ENCODE measurements at regions not wholly inside any gene's neighbourhood (a gene's known extent, or its start where the extent isn't known, plus 50 kb on each side); places are given as distances from the start of the nearest gene placed in this dataset.

GRCh38 chr16:86427433-86427851 is 82.9 kb upstream of the FOXF1 start:
- TF ChIP-seq CTCF (IDR thresholded peaks at IDR 0.05), result no peak
- no peak for TF ChIP-seq POLR2A (IDR thresholded peaks at IDR 0.05)
- DNase-seq, result no peak
- intact Hi-C loops (cut with DNase I; ENCODE audit: low total_unique reads), result no loop called here
- Histone ChIP-seq H3K36me3 (ENCODE audit: low read depth, missing control alignments) (no peaks in the 10 kb centered on the region), H3K27me3 (no peaks in the 10 kb centered on the region), H3K4me3 (no peak overlapping the region), H3K4me1 (no peaks in the 10 kb centered on the region), H3K27ac (no peak overlapping the region), H3K9me3 (no peaks in the 10 kb centered on the region)
- 56 to 69% methylated on average over 8 of the region's 8 CpGs for WGBS, 2 donors

- Histone ChIP-seq H3K4me1 (no peaks in the 10 kb centered on the region), H3K27me3 (no peaks in the 10 kb centered on the region), H3K27ac (no peak overlapping the region), H3K9me3 (no peaks in the 10 kb centered on the region), H3K4me3 (no peak overlapping the region), H3K36me3 (ENCODE audit: low read depth, missing control alignments) (no peaks in the 10 kb centered on the region)
- no peak for DNase-seq
- intact Hi-C loops (cut with DNase I; ENCODE audit: low total_unique reads), result no loop called here
- TF ChIP-seq CTCF (IDR thresholded peaks at IDR 0.05) (no peak), POLR2A (IDR thresholded peaks at IDR 0.05) (no peak)
- WGBS, 2 donors, result 64 to 70% methylated on average over 9 to 12 of the region's 12 CpGs
Observed at GRCh38 chr16:86428729-86429517, 81.4 kb upstream of the FOXF1 start.

DNA sequence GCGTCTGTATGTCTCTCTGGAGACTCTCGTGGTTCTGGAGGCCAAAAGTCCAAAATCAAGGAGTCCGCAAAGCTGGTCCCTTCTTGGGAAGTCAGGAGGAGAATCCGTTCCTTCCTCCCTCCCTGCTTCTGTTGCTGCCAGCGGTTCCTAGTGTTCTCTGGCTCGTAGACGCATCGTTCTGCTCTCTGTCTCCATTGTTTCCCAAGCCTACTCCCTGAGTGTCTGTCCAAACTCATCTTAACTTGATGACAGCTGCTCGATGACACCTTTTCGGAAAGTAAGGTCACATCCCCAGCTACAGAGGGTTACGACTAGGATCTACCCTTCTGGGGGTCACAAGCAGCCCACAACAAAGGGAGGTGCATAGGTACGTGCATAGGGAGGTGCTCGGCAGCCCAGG is 80.7 kb upstream of the FOXF1 start:
- Histone ChIP-seq H3K9me3 (no peaks in the 10 kb centered on the region), H3K4me3 (no peak overlapping the region), H3K36me3 (ENCODE audit: low read depth, missing control alignments) (no peaks in the 10 kb centered on the region), H3K27ac (no peak overlapping the region), H3K4me1 (no peaks in the 10 kb centered on the region), H3K27me3 (no peaks in the 10 kb centered on the region)
- no peak for DNase-seq
- intact Hi-C loops (cut with DNase I; ENCODE audit: low total_unique reads), result no loop called here
- WGBS, 2 donors, result 63 to 67% methylated on average over 11 to 13 of the region's 13 CpGs
- no peak for TF ChIP-seq CTCF (IDR thresholded peaks at IDR 0.05)
- no peak for TF ChIP-seq POLR2A (IDR thresholded peaks at IDR 0.05)

DNA sequence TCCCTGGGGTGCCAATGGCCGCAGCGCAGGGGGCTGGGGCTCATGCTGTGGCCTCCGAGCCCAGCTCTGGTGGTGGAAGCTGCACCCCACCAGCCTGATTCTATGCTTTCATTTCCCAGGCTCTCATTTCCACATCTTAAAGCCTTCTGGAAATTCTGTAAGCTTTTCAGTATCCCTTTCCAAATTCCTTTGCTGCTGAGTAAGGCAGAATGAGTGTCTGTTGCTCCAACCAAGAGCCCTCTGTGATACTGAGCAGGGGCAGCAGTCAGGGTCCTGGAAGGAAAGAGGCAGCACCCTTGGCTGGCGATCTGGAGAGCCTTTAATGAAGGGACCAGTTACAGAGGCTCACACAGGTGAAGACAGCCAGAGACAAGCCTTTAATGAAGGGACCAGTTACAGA is 79.5 kb upstream of the FOXF1 start:
- Histone ChIP-seq H3K4me1 (no peaks in the 10 kb centered on the region), H3K36me3 (ENCODE audit: low read depth, missing control alignments) (no peaks in the 10 kb centered on the region), H3K27me3 (no peaks in the 10 kb centered on the region), H3K9me3 (no peaks in the 10 kb centered on the region), H3K4me3 (no peak overlapping the region), H3K27ac (no peak overlapping the region)
- intact Hi-C loops (cut with DNase I; ENCODE audit: low total_unique reads), result no loop called here
- 73 to 89% methylated on average over 1 to 4 of the region's 4 CpGs for WGBS, 2 donors
- TF ChIP-seq POLR2A (IDR thresholded peaks at IDR 0.05), result no peak
- no peak for TF ChIP-seq CTCF (IDR thresholded peaks at IDR 0.05)
- no peak for DNase-seq

- 91 to 94% methylated on average over 9 to 11 of the region's 11 CpGs for WGBS, 2 donors
Observed at GRCh38 chr16:86431540-86431939, 78.8 kb upstream of the FOXF1 start.

More at GRCh38 chr16:86431540-86431939, 78.8 kb upstream of the FOXF1 start:
- Histone ChIP-seq H3K36me3 (ENCODE audit: low read depth, missing control alignments) (no peaks in the 10 kb centered on the region), H3K4me1 (no peaks in the 10 kb centered on the region), H3K27ac (no peak overlapping the region), H3K9me3 (no peaks in the 10 kb centered on the region), H3K27me3 (no peaks in the 10 kb centered on the region), H3K4me3 (no peak overlapping the region)
- TF ChIP-seq POLR2A (IDR thresholded peaks at IDR 0.05) (no peak), CTCF (IDR thresholded peaks at IDR 0.05) (no peak)
- intact Hi-C loops (cut with DNase I; ENCODE audit: low total_unique reads), result no loop called here
- no peak for DNase-seq

Data from testis (tissue), 2 donors.